ENCODE measurements at regions not wholly inside any gene's neighbourhood (a gene's known extent, or its start where the extent isn't known, plus 50 kb on each side); places are given as distances from the start of the nearest gene placed in this dataset.

DNA sequence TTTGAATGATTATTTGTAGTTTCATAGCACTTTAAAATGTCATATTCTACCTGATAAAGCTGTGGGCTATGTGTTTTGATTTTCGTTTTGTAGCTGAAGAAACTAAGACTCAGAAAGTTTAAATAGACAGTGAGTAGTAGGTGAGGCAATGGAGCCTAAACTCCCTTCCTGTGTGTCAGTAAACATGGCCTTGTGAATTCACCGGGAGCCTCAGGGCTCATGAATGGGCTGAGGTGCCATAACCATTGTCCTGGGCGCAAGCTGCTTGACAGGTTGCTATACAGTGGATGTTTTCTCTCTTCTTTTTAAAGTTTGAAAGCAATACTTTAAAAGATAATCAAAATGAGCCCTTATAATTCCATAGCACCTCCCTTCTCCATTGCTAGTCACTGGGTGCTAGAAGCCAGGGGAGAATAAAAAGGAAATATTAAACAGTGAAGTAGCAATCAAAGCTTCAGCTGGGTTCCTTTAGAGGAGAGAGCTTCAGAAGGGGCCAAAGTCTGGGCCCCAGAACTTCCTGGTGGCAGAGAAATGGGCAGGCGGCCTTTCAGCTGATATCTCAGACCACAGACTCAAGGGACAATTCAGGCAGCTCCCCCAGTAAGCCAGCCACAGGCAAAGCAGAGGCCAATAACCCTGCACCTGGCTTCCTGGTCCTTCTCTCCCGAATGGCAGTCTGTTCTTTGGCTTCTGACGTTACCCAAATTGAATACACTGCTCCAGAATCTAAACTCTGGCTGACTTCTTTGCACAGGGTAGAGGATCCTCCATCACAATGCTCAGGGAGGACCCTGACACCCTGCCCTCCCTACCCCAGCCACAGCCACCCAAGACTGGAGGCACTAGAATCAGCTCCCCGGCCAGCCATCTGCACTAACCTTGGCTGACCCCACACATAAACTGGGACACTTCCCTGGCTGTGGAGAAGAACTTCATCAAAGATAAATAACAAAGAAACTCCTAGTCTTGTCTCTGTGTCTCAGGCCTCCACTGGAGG is 51.8 kb upstream of the NPAS2 start:
- no peak for DNase-seq

Data from Kasumi-1 (cell line).